OCI-M2 (cell line): ENCODE measurements at regions not wholly inside any gene's neighbourhood (a gene's known extent, or its start where the extent isn't known, plus 50 kb on each side); places are given as distances from the start of the nearest gene placed in this dataset.

Source experiments
- DNase-seq: peaks from one replicate; lab custom pipeline; 2025; ENCODE audit not compliant: unreplicated experiment; lab: John Stamatoyannopoulos, UW

DNA sequence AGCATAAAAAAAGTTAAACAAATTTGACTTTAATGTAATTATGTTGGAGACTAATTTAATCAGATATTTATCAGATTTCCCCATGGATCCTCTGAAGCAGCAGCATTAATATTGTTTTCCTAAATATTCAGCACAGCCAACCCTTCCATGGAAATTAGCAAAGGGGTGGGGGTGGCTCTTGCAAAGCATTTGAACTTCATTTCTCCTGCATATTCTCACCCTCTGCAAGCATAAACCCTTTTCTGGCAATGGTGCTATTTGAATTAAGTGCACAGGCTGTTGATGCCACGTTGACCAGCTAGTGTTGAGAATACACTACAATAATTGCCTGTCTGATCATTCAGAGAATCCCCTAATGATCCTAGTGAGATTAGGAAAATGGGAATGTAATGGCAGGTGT is 488.1 kb upstream of the KLF12 start:
- DNase-seq, result no peak

DNA sequence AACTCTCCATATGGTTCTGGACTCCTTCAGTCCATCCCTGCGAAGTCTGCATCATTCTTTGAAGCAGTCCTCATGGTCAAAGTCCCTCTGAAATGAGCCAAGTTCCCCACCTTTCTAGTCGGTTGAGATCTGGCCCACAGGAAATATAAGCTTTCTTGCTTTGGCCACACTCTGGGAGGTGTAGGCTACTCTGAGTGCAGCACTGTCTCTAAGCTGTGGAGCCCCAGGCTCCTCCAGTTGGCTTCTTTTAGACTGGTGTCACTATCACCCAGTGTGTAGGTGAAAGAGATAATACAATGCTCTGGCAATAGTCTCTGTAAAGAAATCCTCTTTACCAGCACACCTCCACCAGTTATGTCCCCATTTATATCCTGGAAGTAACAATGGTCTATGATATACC is 486.5 kb upstream of the KLF12 start:
- DNase-seq, result no peak

DNA sequence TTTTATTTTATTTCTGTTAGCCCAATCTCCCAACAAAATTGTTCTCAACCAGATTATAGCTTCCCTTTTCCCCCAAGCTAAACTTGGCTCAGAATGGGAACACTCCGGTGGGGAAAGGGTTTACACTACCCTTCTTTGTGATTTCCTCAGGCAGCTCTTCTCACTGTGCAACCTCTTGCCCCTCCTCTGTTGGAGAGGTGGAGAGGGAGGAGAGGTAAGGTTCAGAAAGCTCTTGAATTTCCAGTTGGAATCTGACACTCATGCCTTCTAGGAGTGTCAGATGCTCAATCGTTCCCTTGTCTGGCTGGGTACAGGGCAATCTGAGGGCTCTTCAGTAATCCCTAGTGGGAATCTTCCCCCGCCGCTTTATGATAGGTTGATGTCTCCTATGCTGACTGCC is 486.1 kb upstream of the KLF12 start:
- DNase-seq, result no peak

DNA sequence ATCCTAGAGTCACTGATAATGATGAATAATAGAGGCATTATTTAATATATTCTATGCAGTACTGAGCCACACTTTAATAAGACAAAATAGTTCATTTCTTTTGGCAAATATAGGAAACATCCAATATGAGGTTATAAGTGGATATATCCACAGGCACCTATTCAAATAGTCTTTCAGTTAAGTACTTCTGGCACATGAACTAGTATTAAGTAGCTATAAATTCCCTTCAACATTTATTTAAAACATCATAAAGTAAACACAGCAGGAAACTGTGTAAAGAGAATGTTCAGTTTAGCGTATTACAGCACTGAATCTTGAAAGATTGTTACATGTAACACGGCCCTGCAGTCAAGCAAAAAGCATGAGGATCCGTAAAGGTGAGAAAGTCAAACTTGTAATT is 463.3 kb upstream of the KLF12 start:
- no peak for DNase-seq

DNA sequence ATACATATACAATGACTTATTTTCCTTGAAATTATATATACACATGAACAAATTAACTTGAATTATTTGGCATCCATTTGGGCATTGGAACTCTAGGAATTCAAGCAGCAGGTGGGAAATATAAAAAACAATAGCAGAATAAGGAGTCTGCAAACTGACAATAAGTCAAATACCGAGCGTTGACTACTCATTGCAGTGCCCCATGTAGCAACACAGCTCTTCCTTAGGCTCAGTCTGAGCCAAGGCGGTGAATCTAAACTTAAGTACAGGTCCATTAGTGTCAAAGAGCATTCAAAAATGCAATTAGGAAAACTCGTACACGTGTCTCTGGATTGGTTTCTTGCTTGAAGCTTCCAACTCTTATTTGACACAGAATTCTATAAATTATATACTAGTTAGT is 462.5 kb upstream of the KLF12 start:
- no peak for DNase-seq

DNA sequence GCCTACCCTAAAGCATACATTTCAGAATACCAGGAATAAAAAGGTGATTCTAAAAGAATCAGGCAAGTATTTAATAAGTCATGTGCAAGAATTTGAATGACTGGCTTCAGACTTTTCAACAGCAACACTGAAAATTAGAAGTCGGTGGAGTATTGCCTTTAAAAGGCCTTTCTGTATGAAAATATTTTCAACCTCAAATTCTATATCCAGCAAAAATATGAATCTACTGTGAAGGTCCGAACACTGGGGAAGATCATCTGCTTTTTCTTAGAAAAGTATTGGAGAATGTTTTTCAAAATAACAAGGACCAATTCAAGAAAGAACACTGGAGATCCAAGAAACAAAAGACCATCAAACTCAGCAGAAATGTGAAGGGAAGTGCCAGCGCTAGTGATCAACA is 459.5 kb upstream of the KLF12 start:
- no peak for DNase-seq

DNA sequence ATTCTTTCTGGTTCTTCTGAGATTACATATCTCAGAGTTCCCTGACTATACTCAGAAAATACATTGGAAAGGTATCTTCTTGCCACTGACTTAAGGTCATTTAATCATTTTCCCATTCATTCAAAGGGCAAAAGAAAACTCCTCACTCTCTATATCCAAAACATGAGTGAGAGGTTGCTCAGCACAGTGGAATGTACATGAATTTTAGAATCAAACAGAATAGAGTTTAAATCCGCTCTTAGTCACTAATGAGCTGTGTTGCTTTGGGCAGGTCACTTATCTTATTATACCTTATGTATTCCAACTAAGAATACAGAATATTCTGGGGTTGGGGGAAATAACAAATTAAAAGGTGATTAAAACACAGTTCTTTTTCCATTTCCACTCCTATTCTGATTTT is 452.6 kb upstream of the KLF12 start:
- no peak for DNase-seq

DNA sequence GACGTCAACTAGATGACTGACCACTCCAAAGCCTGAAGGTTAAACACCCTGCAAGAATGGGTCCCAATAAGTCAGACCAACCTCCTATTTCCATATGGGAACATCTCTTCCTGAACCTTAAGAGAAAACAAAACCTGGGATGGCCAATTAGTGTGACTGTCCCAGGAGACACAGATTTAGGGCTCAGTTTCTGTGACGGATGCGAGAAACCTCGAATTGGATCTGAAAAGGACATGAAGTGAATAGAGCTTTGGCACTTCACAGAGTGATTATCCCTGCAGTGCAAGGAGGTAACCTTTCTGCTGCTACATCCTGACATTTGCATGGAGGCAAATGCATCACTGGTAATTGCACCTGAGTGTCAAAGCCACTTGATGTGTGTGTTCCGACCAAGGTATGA is 442.2 kb upstream of the KLF12 start:
- no peak for DNase-seq

DNA sequence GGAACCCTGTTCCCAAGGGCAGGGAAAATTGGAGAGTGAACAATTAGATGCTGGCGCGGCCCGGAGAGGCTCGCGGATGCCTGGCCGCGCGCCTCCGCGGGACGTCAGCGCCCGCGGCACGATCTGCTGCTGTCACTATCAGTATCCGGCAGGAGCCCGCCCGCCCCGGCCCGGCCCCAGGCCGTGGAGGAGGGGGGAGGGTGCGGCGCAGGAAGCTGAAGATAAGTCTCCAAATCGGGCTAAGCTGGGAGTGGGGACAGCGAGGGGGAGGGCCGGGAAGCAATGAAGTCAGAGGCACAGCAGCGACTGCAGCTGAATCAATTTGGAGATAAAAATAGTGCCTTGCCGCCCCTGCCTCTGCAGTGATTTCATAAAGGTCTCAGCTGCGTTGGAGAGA is 441.5 kb upstream of the KLF12 start:
- no peak for DNase-seq

DNA sequence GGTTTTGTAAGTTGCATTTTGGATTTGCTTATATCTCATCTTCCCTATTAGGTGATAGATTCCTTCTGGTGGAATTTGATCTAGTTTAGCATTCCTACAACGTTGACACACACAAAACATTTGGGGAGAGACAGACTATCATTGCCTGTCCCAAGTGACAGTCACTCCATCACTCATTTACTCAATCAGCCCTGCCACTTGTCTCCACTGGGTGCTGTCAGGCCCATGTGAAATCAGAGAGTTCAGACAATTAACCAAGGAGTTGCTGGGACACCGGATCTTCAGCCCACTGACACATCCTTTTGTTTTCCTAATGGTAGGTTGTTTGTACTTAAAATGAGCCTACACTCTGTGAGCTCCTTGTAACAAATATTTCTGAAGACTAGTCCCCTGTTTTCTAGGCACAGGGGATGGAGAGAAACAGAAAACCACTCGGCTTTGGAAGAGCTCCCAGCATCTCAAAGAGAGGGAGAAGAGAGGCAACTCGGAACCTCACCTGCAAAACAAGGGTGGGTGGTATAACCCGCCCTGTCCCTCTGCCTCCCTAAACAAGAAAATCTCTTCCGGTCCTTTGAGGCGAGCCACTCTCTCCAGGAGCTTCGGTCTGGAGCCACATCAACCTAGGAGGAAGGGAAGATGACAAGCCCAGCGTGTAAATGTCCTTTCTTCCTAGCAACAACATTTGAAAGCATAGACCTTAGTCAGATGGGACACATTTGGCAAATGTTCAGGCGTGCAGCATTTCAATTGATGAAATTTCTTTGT is 440.9 kb upstream of the KLF12 start:
- DNase-seq, result no peak

DNA sequence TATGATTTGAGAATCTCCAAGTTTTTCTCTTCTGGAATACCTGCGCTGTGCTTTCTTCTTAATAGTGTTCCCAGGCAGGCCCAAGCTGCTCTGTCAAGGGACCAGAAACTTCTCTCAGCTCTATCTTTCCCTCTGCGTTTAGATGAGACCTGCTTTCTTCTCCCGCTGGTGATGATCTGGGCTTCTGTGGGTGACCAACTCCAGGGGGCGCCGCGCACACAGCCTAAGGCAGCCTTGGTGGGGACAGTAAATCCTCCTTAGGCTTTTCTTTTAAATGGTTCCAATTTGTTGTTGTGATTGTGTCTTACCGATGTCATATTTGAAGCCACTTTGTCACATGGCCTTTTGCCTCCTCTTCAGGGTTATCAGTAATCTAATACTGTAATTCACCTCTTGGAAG is 439.4 kb upstream of the KLF12 start:
- no peak for DNase-seq

DNA sequence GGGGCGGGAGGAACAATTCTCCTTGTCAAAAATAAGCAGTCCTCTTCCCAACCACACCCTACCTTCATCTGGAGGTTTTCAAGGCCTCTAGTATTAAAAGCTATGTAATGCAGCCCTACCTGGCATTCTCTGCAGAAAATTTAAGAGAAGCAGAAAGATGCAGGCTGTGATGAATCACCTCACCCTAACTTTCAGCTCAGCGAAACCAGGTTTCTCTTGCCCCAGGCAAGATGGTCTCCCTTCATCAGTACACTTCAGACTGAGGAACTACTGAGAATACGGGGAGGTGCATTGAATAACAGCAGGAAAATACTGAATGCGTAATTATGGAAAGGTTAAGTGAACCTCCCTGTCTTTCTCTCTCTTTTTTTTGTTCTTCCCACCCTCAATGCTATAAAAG is 437.6 kb upstream of the KLF12 start:
- no peak for DNase-seq

DNA sequence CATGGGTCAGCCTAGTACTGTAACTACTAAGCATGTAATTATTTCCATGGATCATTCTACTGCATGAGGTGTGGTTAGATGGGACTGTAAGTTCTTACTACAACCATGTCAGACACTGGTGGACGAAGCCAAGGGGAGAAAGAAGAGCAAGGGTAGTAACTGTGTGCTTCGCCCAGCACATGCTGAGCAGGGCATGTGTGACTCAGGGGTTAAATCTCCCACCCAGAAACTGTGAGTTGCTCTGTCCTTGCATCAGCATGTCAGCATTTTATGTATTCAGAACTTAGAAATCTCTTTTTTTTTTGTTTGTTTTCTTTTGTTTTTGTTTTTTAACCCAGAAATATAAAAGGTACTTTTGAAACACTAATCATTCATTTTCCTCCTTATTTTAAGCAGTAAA is 436.6 kb upstream of the KLF12 start:
- DNase-seq, result no peak

DNA sequence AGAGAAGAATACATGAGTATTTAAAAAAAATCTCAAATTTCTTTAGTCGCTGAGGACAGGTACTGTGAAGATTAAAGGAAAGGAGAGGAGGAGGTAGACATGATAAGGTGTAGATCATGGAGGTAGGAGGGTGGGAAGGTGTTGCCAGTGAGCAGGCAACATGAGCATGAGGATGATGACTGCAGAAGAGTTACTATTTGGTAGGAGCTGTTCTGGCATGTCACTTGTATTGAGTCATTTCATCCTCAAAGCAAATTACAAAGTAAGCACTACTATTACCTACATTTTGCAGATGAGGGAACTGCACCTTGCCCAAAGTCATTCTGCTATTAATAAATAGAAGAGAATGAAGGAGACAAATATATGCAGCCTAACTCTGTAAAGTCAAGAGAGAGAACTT is 435.8 kb upstream of the KLF12 start:
- no peak for DNase-seq

DNA sequence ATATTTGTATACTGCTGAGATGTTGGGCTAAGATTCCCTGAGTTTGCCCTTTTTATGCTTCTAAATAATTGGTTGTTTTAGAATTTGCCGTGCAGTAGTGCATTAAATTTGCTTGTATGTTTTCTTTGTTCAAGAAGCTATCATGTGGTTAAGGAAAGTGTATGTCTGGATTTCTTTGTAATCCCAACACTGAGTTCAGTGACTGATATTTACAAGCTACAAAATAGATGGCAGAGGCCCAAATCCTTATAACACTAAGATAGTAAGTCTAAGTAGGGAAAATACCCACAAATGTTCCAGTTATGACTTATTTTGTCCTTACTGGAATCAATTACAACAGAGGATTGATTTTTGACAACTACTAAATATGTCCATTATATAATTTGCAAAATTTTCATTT is 435.0 kb upstream of the KLF12 start:
- DNase-seq, result no peak

DNA sequence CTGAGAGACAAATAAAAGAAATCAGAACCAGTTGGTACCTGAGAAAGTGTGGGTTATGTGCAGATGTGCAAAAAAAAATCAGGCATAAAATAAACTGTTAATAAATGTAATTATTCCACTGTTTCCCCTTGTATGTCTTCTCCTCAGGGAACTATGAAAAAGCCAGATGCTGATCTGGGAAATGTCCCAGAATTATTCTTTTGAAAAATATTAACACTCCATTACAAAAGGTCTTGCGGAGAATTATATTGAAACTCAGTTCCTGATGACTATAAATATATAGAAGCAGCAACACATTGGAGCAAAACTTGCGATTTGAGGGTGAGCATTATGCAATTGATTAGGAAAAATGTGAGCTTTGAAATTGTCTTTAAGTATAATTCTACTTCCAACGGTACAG is 433.3 kb upstream of the KLF12 start:
- no peak for DNase-seq

DNA sequence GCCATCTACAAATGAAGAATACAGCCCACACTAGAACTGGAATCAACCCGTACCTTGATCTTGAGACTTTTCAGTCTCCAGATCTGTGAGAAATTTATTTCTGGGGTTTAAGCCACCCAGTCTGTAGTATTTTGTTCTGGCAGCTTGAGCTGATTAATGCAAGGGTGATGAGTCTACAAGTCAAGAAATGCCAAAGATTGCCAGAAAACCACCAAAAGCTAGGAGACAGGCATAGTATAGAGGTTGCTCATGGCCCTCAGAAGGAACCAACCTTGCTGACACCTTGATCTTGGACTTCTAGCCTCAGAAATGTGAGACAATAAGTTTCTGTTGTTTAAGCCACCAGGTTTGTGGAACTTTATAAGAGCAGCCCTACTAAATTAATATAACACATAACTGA is 428.2 kb upstream of the KLF12 start:
- DNase-seq, result no peak

DNA sequence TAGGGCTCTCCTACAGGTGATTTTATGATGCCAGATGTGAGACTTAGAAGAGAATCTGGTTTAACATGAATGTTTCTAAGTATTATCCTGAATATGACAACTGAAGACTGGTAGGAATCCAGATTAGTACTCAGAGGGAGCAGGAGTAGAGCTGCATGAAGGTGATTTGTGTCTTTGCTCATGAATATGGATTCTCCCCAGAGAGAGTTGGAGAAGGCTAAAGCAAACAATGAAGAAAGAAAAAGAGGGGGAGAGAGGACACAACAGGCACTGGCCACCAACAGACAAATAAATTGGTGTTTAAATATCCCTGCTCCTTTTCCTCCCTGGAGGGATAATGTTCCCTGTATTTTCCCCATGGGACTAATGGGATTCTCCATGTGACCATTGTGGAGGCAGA is 427.0 kb upstream of the KLF12 start:
- no peak for DNase-seq

DNA sequence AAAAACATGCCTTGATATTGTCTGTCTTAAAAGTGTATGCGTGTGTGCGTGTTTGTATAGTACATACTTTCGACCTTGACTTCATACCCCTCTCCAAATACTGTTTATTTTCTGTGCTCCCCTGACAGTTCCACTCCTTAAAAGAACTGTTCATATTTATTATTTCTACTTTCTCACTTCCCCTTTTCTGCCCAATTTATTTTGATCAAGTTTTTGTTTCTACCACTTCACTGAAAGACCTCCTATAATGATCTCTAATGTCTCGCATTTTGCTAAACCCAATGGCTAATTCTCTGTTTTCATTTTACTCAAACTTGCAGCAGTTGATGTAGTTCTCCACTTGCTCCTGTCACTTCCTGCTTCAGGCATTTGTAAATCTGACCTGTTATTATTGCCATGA is 426.1 kb upstream of the KLF12 start:
- no peak for DNase-seq

DNA sequence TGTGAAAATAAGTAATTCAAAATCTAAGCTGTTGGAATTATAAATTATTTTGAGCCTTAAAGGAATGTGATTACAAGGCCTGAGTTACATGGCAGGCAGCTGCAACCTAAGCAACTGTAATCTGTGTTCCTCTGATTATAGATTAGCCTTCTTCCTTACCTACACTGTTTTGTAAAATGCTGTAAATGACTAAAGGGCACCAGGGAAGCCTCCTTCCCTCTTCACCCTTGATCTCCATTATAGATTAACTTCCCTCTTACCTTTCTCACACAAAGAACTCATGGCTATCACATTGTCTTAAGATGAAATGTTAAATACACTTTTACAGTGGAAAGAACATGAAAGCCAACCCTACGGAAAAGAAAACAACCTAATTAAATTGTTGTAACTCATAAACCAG is 423.7 kb upstream of the KLF12 start:
- no peak for DNase-seq

DNA sequence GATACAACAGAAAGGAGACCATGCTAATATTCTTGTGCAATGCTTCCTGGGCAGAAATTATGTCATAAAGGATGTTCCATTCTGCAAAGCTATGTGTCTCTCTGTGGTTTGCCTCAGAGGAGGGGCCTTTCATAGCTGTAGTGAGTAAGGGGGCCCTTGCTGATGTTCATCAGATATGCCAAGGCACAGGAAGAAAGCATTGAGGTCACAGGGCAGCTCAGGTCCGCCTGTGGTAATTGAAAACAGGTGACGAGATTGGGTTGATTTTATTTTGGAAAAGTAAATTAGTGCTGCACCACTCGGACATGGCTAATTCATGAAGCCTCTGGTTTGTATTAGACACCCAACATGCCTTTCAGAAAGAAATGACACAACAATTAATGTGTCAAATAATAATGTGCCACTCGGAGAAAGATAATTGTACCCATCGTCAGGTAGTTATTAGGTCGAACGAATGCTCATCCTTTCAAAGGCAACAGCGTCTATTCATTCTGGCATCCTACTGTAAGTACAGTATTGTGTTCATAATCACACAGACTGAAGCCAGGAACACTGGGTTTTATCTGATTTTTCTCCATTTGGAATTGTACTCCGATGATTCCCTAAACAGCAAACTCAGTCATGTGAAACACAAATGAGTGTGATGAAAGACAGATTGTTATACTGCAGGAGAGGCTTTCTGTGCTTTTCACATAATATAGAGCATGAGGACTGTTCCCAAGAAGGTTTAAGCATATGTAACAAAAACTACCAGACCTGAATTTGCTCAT is 421.6 kb upstream of the KLF12 start:
- DNase-seq, result no peak

DNA sequence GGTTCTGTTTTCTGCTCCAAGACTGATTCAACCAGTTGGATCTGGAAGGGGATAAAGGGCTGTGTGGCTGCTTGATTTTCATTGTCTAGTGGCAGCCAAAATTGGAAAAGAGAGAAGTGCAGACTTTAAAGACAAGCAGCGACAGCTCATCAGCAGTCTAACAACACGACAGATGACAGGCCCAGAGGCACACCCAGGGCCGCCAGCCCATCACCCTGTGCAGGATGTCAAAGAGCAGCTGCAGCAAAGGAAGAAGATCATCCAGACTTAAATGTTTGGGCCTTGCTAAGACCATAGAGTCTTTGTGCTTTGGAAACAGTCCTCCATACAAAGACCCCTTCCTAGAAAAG is 421.0 kb upstream of the KLF12 start:
- DNase-seq, result no peak
